Fibroblast of lung (primary cell): ENCODE measurements at regions not wholly inside any gene's neighbourhood (a gene's known extent, or its start where the extent isn't known, plus 50 kb on each side); places are given as distances from the start of the nearest gene placed in this dataset.

Experiments used
- DNase-seq, 2 donors: peaks; one replicate each; pipeline versions ENCODE4 v3.0.0 to v3.0.0-alpha.2; 2010; ENCODE audit warnings: low read depth in 2 of 2
- H2AFZ ChIP-seq: 2 replicates; pipeline ENCODE4 v1.5.1; 2012; ENCODE audit warnings: low read length, control low read depth, inconsistent platforms
- H3K27ac ChIP-seq: 2 replicates; pipeline ENCODE4 v1.5.1; 2011; ENCODE audit warnings: low read length, control low read depth; ENCODE audit not compliant: insufficient read depth
- H3K27me3 ChIP-seq: 2 replicates; pipeline ENCODE4 v1.5.1; 2011; ENCODE audit warnings: mild to moderate bottlenecking, low read length; ENCODE audit not compliant: control insufficient read depth, insufficient read depth
- H3K36me3 ChIP-seq: 2 replicates; pipeline ENCODE4 v1.5.1; 2011; ENCODE audit warnings: low read length; ENCODE audit not compliant: control insufficient read depth, insufficient read depth
- H3K4me1 ChIP-seq: 2 replicates; pipeline ENCODE4 v1.5.1; 2011; ENCODE audit warnings: low read length; ENCODE audit not compliant: control insufficient read depth, insufficient read depth; ENCODE audit errors: extremely low read depth
- H3K4me2 ChIP-seq: 2 replicates; pipeline ENCODE4 v1.5.1; 2011; ENCODE audit warnings: low read length, control low read depth; ENCODE audit not compliant: insufficient read depth; ENCODE audit errors: extremely low read depth
- H3K4me3 ChIP-seq, 4 experiments: fragments of 200-600 bp in 1 of 4; sonication (generic) in 1 of 4; replicated peaks in 1 of 4; 2 replicates each; pipeline ENCODE4 v1.5.1; 2011 to 2016; ENCODE audit warnings: low read length in 4 of 4, low read depth in 3 of 4, mild to moderate bottlenecking in 3 of 4, control low read depth in 2 of 4, inconsistent platforms in 1 of 4, mixed read lengths in 1 of 4; ENCODE audit not compliant: insufficient read depth in 1 of 4; ENCODE audit errors: control extremely low read depth in 1 of 4
- H3K79me2 ChIP-seq: 2 replicates; pipeline ENCODE4 v1.5.1; 2012; ENCODE audit warnings: mild to moderate bottlenecking, low read length, inconsistent platforms; ENCODE audit not compliant: control insufficient read depth, insufficient read depth
- H3K9ac ChIP-seq: 2 replicates; pipeline ENCODE4 v1.5.1; 2011; ENCODE audit warnings: mild to moderate bottlenecking, low read length, control low read depth; ENCODE audit not compliant: insufficient read depth
- H3K9me3 ChIP-seq: 2 replicates; pipeline ENCODE4 v1.5.1; 2012; ENCODE audit warnings: low read depth, low read length; ENCODE audit not compliant: control insufficient read depth, insufficient read depth
- H4K20me1 ChIP-seq: 2 replicates; pipeline ENCODE4 v1.5.1; 2011; ENCODE audit warnings: low read length; ENCODE audit not compliant: control insufficient read depth, insufficient read depth; ENCODE audit errors: extremely low read depth
- CTCF ChIP-seq, 2 donors: IDR thresholded peaks in 1 of 2; conservative IDR thresholded peaks in 1 of 2; 1 replicate in 1 of 2; 2 replicates in 1 of 2; pipeline ENCODE4 v1.5.1; 2011 to 2012; ENCODE audit warnings: low read length in 2 of 2, control low read depth in 1 of 2, inconsistent platforms in 1 of 2, low read depth in 1 of 2, mild to moderate bottlenecking in 1 of 2
- EZH2 ChIP-seq: IDR thresholded peaks from 2 replicates; pipeline ENCODE4 v1.5.1; 2012; ENCODE audit warnings: low read length, control low read depth, mild to moderate bottlenecking; ENCODE audit errors: missing control alignments

GRCh38 chr9:115717298-115717697 lies 436.3 kb upstream of the PAPPA start:
- no peak for TF ChIP-seq CTCF (conservative IDR thresholded peaks at IDR 0.05 in 1 of 2, IDR thresholded peaks at IDR 0.05 in 1 of 2; ENCODE audit: low read depth in 1 of 2, low read length in 2 of 2)
- no peak for TF ChIP-seq EZH2
- Histone ChIP-seq H3K27me3 (no peaks in the 10 kb centered on the region), H3K4me2 (no peak overlapping the region), H3K4me3 (no peak overlapping the region), H3K36me3 (no peaks in the 10 kb centered on the region), H3K9me3 (no peaks in the 10 kb centered on the region), H3K9ac (no peak overlapping the region), H3K79me2 (no peaks in the 10 kb centered on the region), H2AFZ (no peak overlapping the region), H3K4me1 (peaks cover 5% of the 10 kb centered on the region), H3K27ac (no peak overlapping the region), H4K20me1 (no peaks in the 10 kb centered on the region)
- peak in 1 of 2 donors; percentile 64 for DNase-seq

GRCh38 chr9:115717711-115718173 lies 435.8 kb upstream of the PAPPA start:
- no peaks in the 10 kb centered on the region for H3K27me3 ChIP-seq
- no peak overlapping the region for H3K4me3 ChIP-seq
- no peaks in the 10 kb centered on the region for H3K9me3 ChIP-seq
- peaks cover 5% of the 10 kb centered on the region for H3K4me1 ChIP-seq
- no peak overlapping the region for H3K9ac ChIP-seq
- DNase-seq: peak in 1 of 2 donors; percentile 89
- H3K27ac ChIP-seq: no peak overlapping the region
- H4K20me1 ChIP-seq: no peaks in the 10 kb centered on the region
- no peaks in the 10 kb centered on the region for H3K36me3 ChIP-seq
- no peak overlapping the region for H3K4me2 ChIP-seq
- H2AFZ ChIP-seq: no peak overlapping the region
- TF ChIP-seq CTCF (conservative IDR thresholded peaks at IDR 0.05 in 1 of 2, IDR thresholded peaks at IDR 0.05 in 1 of 2; ENCODE audit: low read depth in 1 of 2, low read length in 2 of 2): no peak
- no peak for TF ChIP-seq EZH2
- no peaks in the 10 kb centered on the region for H3K79me2 ChIP-seq

GRCh38 chr9:115730396-115730795 lies 423.2 kb upstream of the PAPPA start:
- H3K36me3 ChIP-seq: no peaks in the 10 kb centered on the region
- H4K20me1 ChIP-seq: no peaks in the 10 kb centered on the region
- no peaks in the 10 kb centered on the region for H3K79me2 ChIP-seq
- H3K4me1 ChIP-seq: no peaks in the 10 kb centered on the region
- H3K27me3 ChIP-seq: no peaks in the 10 kb centered on the region
- DNase-seq: no peak
- no peak overlapping the region for H3K27ac ChIP-seq
- H3K4me3 ChIP-seq: no peak overlapping the region
- no peak overlapping the region for H3K9ac ChIP-seq
- H2AFZ ChIP-seq: no peak overlapping the region
- H3K9me3 ChIP-seq: no peaks in the 10 kb centered on the region
- no peak overlapping the region for H3K4me2 ChIP-seq
- TF ChIP-seq CTCF (conservative IDR thresholded peaks at IDR 0.05 in 1 of 2, IDR thresholded peaks at IDR 0.05 in 1 of 2; ENCODE audit: low read depth in 1 of 2, low read length in 2 of 2) (no peak), EZH2 (no peak)
